HG02623 (cell line): ENCODE measurements at regions not wholly inside any gene's neighbourhood (a gene's known extent, or its start where the extent isn't known, plus 50 kb on each side); places are given as distances from the start of the nearest gene placed in this dataset.
"Not testable (repeated sequence)": the region's sequence is repeated elsewhere in the genome, so short reads cannot be mapped to it uniquely, and the experiment has no call there.

Source experiments
- ATAC-seq: cut with Tn5 transposase; IDR thresholded peaks from one replicate; pipeline ENCODE4 v1.9.1; 2021; ENCODE audit warnings: moderate library complexity; ENCODE audit not compliant: unreplicated experiment

DNA sequence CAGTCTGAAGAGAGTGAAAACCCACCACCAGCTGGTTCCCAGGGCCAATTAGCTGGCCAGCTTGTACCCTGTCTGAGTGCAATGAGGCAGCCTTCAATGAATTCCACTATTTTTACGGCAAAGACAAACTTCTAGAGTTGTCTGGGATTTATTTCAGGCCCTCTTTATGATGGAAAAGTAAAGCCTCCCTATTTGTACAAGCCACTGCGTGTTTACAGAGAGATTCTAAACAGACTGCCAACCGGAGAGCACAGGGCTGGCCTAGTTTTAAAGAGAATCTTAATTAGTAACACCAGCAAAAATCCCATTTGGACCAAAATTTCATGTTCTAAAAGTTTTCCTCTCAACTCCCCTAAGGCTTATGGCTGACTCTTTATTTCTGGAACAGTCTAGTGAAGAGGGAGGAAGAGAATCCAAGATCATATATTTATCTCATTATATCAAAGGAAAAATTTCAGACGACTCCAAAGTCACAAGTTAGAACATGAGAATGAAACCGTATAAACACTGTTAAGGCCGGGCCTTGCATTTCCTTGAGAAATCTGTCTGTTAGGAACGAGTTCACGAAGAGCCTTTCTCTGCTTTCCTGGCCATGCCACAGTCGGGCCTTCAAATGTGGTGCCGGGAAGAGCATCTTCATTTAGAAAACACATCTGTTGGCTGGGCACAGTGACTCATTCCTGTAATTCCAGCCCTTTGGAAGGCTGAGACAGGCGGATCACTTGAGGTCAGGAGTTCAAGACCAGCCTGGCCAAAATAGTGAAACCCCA is 724.6 kb upstream of the NRP1 start:
- no peak for ATAC-seq

DNA sequence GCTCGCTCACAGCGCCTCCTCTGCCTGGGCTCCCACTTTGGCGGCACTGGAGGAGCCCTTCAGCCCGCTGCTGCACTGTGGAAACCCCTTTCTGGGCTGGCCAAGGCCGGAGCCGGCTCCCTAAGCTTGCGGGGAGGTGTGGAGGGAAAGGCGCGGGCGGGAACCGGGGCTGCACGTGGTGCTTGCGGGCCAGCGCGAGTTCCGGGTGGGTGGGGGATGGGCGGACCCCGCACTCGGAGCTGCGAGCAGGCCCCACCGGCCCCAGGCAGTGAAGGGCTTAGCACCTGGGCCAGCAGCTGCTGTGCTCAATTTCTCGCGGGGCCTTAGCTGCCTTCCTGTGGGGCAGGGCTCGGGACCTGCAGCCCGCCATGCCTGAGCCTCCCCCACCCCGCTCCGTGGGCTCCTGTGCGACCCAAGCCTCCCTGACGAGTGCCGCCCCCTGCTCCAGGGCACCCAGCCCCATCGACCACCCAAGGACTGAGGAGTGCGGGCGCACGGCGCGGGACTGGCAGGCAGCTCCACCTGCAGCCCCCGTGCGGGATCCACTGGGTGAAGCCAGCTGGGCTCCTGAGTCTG is 721.0 kb upstream of the NRP1 start:
- not testable (repeated sequence) for ATAC-seq

GRCh38 chr10:34049887-34050286 is 715.4 kb upstream of the NRP1 start:
- no peak for ATAC-seq

DNA sequence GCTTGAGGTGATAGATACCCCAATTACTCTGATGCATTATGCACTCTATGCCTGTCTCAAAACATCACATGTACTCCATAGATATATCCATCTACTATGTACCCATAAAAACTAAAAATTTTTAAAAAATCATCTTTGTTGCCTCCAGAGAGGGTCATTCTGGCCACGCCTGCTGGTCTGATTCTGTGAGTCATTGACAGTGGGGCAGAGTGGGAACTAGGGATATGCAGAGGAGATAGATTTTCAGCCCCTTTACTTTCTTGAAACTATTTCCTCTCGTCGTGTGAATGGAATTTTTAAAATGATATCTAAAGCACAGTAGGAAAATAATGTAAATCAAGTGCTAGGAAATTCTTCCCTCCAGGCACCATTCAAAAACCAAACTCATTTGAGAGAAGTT is 715.0 kb upstream of the NRP1 start:
- no peak for ATAC-seq

- no peak for ATAC-seq
Observed at GRCh38 chr10:34047389-34047788, 712.9 kb upstream of the NRP1 start.

DNA sequence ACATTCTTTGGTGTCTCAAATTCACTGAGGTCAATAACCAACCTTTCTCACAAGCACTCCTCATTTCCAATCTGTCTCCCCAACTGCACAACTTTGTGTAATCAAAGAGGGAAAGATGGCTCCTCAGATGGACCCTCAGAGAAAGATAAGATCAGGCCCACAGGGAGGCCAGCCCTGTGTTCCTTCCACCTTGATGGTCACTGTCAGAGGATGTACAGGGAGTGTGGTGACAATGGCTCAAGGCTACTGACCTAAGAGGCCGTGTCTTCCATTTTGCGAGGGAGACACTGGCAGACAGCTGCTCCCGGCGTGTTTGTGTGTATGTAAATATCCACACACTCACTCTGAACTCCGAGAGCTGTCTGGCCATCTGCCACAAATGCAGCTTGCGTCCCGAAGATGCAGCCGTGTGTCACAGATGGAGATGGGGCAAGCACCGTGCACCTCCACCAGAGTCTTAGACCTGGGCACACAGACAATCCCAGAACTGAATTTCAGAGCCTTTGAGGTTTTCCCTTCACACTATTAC is 712.1 kb upstream of the NRP1 start:
- ATAC-seq, result no peak

DNA sequence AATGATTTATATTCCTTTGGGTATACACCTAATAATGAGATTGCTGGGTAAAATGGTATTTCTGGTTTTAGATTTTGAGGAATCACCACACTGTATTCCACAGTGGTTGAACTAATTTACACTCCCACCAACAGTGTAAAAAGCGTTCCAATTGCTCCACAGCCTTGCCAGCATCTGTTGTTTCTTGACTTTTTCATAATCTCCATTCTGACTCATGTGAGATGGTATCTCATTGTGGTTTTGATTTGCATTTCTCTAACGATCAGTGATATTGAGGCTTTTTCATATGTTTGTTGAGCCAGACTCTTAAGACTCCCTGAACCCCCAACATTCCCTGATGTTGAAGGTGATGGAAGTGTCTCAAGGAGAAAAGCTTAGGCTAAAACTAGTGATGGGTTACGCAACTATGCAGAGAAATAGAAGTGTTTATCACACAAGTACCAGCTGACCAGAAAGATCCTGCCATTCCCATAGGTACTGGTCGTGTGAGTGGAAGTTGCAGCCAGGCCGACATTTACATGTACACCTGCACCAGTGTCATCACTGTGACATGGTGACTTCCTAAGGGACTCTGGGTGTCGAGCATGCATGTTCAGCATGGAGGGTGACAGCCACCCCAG is 711.2 kb upstream of the NRP1 start:
- ATAC-seq, result no peak

DNA sequence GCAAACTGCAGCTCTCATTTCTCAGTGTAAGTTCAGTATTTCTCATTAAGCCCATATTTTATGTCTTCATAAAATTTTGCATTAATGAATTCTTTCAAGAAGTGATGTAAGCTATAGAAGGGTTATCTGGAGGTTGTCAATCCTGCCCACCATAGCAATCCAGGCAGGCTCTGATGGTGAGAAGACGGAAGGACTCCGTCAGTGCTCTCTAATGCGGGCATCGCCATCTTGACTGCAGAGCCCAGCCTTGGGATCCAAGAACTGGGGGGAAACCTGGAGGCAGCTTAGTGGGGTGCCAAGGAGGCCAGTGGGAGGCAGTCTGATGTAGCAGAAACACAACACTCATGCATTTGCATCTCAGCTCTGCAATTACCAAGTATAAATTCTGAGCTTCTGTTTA is 707.4 kb upstream of the NRP1 start:
- no peak for ATAC-seq

- ATAC-seq, result no peak
Observed at GRCh38 chr10:34037499-34037898, 703.0 kb upstream of the NRP1 start.

- ATAC-seq, result not testable (repeated sequence)
Observed at GRCh38 chr10:34035241-34035790, 700.8 kb upstream of the NRP1 start.

DNA sequence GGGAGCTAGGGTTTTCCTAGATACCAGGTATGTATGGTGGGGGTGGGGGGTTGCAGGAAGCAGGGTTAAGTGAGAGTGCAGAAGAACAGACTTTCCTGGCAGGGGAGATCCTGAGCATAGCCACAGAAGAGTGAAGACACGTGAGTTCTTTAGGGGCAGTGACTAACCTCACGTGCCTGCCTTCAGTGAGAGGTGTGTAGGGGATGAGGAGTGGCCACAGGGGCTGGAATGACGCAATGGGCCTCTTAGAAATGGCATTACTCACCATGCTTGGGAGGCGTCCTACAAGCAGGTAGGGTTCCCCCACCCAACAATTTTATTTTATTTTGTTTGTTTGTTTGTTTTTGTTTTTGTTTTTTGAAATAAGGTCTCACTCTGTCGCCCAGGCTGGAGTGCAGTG is 698.6 kb upstream of the NRP1 start:
- ATAC-seq, result no peak

GRCh38 chr10:34032564-34032963 is 698.1 kb upstream of the NRP1 start:
- no peak for ATAC-seq

DNA sequence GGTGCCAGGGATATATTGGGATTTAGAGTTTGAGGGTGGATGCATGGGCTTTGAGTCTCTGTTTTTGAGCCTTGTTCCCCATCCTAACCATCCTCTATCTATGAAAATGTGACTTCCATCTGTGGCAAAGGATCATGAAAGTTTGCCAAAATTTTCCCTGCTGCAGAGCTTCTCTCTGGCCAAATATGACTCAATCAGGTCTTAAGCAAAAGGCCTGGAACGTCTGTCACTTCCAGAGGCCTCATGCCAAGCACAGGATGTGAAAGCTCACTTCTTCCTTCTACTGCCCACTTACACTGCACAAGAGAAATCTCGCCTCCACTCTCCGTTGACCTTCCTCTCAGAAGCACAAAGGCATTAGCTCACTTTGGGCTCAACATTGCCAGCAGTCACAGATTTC is 696.9 kb upstream of the NRP1 start:
- ATAC-seq, result no peak

DNA sequence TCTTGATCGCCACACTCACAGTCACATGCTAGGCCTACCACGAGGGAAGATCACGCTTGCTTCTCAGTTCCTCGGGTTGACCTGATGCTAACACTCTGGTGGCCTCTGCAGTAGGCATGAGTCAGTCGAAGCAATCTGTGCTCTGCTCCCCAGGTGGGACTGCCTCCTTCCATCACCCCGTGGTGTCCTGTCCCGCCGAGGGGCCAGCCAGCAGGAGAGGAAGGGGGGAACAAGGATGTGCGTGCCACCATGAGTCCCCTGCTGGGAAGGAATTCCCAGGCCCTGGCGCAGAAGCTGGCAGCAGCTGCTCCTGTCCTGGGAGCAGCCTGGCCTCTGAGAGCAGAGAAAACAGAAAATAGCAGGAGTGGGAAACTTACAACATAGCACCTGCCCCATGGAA is 695.0 kb upstream of the NRP1 start:
- no peak for ATAC-seq

GRCh38 chr10:34028936-34029335 is 694.5 kb upstream of the NRP1 start:
- ATAC-seq, result no peak

- ATAC-seq, result no peak
Observed at GRCh38 chr10:34024693-34025425, 690.4 kb upstream of the NRP1 start.

- no peak for ATAC-seq
Observed at GRCh38 chr10:34024282-34024681, 689.8 kb upstream of the NRP1 start.

GRCh38 chr10:34022195-34022594 is 687.7 kb upstream of the NRP1 start:
- no peak for ATAC-seq

DNA sequence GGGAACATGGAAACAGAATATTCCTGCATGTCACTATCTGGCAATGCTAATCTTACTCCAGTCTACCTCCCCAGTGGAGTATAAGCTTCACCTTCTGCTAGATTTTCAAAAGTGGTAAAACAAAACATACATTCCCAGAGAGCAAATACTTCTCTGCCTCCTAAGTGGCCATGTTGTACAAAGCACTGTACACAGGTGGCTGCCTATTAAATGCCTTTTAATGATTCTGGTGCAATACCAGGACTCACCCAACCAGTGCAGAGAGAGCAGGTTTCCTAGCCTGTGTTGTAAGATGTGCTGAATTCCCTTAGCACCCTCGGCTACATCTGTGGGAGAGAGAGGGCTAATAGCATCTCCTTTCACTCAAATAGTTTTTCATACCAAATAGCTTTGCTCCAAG is 684.3 kb upstream of the NRP1 start:
- no peak for ATAC-seq

DNA sequence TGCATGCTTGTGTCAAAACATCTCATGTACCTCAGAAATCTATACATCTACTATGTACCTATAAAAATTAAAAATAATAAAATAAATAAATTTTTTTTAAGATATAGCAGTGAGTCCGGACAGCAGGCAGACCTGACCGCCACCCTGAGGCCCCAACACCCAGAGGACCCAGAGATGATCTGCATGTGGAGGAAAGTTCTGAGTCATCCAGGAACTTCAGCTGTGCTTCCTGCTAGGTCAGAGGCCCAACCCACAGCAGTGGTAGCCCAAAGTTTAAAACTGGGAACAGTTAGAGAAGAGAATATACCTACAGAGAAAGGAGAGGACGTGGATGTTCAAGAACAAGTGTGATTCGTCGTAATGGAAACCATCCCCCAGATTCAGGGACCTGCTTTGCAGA is 683.7 kb upstream of the NRP1 start:
- ATAC-seq, result no peak

GRCh38 chr10:34017281-34017680 is 682.8 kb upstream of the NRP1 start:
- ATAC-seq, result no peak
